ENCODE measurements at regions not wholly inside any gene's neighbourhood (a gene's known extent, or its start where the extent isn't known, plus 50 kb on each side); places are given as distances from the start of the nearest gene placed in this dataset.

DNA sequence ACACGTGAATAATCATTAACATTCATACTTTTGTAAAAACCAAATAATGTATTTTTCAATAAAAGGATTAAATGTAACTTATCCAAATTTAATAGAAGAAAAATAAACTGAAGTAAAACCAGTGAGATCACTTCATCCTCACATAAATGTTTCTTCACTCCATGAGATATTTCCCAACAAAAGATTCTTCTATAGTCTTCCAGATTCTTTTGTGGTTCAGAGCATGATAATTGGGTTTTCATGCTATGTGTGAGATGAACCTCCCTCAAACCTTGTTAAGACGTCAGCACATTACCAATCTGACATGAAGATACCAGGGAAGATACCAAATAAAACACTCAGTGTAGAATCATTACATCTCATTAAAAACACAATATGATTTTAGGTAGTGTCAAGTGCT lies 62.9 kb upstream of the OXGR1 start:
- no peak for DNase-seq

- peak; percentile 88 to 96 for DNase-seq
Observed at GRCh38 chr13:97058391-97058790, 64.1 kb upstream of the OXGR1 start.

DNA sequence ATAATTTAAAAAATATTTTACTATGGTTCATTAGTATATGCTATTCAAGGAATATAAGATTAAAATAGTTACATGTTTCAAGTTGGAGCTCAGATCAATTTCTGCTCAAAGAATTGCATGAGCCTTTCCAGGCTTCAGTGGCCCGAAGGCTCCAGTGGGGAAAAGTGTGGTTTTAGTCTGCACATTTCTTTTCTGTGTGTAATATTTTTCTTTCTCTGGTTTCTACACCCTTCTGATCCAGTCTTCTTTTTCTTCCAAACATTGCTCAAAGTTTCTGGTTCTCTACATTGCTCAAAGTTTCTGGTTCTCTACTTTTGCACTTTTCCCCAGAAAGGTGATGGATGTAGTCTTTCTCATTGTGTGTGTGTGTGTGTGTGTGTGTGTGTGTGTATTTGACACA lies 64.7 kb upstream of the OXGR1 start:
- DNase-seq: no peak

- no peak for DNase-seq
Observed at GRCh38 chr13:97067017-97067895, 73.0 kb upstream of the OXGR1 start.

GRCh38 chr13:97068151-97068550 lies 73.9 kb upstream of the OXGR1 start:
- no peak for DNase-seq

DNA sequence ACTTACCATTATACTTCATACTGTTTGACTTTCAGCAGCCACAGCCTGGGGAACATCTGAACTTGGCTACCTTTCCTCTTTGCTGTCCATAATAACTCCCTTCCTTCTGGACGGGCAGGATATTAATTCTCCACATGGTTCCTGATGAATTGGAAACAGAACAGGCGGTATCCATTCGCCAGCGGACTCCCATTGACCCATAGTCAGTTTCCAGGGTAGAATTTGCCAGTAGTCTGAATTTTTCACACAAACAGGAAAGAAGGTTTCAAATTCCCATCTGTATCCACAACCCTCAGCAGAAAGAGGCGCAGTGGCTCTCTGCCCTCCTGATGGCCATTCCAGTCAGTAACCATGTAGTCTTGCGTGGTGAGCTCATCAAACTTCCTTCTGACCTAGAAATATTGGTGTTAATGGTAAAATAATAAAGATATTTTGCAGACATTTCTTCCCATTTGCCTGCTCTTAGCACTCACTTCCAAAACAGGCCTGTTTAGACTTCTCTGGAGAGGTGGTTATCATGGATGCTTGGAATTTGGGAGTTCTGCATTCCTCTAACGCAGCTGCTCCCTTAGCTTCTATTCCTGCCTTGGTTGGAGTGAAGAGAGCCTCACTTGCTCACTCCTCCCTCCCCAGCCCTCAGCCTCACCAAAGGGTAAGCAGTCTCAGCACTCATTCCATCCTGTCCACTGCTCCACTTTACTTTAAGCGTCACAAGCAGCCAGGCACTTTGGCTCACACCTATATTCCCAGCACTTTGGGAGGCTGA lies 75.0 kb upstream of the OXGR1 start:
- DNase-seq: no peak

DNA sequence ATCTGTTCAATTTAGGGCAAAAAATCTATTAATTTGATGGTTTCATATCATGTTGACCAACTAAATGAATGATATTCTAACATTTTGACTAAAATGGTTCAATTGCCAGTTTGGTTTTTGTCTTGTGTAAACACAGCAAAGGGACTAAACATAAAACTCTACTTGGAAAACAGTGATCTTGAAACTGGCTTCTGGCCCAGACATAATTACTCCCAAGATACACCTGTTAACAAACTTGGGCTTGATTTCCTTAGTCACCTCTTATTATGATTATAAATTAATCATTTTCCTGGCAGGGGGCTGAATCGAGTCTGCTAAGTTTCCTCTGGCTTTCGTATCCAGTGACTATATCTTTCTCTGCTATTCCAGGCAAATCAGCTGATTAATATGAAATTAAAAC lies 78.0 kb upstream of the OXGR1 start:
- no peak for DNase-seq

DNA sequence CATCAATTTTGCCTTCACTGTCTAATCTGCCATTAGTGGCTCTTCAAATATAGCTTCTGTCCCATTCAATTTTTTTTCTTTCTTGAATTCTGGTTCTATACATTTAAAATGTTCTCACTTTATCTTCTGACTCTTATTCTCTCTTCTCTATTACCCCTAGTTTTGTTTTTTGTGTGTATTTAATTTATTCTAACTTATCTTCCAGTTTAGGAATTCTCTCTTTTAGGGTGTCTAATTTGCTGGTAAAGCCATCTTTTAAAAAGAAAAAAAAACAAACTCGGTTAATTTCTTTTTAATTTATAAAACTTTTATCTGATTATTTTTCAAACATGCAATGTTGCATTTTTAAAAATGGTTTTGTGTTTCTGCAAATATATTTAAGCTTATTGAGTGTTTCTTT lies 80.3 kb upstream of the OXGR1 start:
- no peak for DNase-seq

GRCh38 chr13:97076898-97077297 lies 82.6 kb upstream of the OXGR1 start:
- no peak for DNase-seq

- DNase-seq: no peak
Observed at GRCh38 chr13:97077341-97077740, 83.1 kb upstream of the OXGR1 start.

DNA sequence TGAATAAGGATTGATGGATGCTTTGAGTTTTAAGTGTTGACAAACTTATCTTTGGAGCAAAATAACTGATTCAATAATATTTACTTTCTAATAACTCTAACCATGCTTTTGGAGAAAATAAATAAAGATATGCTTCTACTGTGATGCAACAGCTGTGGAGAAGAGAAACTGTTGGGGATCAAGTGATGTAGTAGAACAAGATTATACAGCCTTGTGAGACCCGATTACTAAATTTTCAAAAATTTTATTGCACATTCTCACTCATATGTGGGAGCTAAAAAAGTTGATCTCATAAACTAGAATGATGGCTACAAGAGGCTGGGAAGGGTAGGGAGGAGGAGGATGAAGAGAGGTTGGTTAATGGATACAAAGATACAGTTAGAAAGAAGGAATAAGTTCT lies 85.5 kb upstream of the OXGR1 start:
- no peak for DNase-seq

DNA sequence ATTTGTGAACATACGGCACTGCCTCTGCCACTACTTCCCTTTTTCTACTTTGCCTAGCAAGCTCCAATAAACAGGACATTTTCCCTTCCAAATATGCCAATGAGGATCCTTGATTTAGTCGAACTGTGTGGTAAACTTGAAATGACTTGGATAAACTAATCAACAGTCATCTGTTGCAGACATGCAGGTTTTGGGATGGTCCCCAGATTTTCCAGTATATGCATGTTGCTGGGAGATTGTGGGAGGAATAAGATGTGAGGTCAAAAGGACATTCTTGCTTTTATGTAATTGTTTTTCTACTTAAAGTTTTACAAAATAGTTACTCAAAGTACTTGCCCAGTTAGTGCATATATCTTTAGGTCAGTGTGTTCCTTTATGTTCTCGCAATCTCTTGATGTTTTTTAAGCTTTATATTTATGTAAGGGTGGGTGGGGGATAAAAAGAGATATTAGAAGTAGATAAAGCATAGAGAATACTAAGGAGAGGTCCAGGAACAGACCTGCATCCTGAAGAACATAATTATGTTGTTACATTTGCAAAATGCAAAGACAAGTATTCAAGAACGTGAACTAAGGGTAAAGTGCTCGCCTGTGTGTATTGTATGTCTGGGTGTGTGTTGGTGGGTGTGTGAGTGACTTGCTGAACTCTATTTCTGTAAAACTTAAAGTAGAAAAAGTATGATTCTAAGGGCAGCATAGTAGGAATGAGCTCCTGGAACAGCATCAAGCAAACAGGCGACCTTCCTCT lies 88.4 kb upstream of the OXGR1 start:
- DNase-seq: no peak

- DNase-seq: no peak
Observed at GRCh38 chr13:97091196-97091595, 96.9 kb upstream of the OXGR1 start.

DNA sequence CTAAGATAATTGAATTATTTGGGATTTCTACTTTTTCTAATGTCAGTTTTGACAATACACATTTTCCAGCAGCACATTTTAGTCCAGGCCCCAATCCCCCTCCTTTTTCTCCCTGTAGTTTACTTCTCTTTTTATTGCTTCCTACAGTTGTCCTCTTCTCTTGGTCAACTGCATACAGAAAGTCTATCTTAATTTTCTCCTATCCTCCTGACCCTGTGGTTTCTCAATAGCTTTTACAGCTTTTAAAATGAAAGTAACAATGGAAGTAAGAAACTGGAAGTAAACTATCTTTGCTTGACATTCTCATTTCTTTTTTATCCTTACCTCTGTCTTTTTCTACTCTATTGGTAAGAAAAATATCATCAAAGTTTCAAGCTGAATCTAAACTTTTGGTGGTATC lies 106.5 kb upstream of the OXGR1 start:
- no peak for DNase-seq

GRCh38 chr13:97101912-97102708 lies 107.8 kb upstream of the OXGR1 start:
- DNase-seq: no peak

- DNase-seq: no peak
Observed at GRCh38 chr13:97106323-97106722, 112.0 kb upstream of the OXGR1 start.

DNA sequence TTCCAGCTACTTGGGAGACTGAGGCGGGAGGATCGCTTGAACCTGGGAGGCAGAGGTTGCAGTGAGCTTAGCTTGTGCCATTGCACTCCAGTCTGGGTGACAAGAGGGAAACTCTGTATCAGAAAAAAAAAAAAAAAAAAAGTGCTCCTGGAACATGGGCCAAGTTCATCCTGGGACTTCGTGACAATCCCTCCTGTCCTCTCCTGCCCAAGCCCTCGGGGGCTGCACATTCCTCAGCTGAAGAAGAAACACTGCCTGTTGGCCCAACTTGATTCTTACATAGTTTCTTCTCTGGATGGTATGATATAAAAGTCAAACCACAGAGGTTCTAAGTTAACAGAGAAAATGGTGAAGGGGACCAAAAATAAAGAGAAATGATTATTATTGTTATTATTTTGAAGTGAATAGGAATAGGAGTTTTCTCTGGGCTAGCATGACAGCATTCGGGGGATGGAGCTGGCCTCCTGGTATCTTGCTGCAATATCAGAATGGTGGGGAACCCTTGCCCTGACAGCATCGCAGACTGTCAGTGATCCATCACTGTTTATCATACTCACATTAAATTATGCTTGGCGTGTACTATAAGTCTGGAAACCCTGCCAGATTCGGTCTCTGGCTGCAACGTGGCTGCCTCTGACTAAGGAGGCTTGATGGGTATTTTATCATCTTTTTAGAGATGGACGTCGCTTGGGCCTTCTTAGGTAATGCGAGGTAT lies 113.7 kb upstream of the OXGR1 start:
- no peak for DNase-seq

- no peak for DNase-seq
Observed at GRCh38 chr13:97108530-97108900, 113.6 kb upstream of the MBNL2 start.

- DNase-seq: no peak
Observed at GRCh38 chr13:97109256-97109655, 112.9 kb upstream of the MBNL2 start.

DNA sequence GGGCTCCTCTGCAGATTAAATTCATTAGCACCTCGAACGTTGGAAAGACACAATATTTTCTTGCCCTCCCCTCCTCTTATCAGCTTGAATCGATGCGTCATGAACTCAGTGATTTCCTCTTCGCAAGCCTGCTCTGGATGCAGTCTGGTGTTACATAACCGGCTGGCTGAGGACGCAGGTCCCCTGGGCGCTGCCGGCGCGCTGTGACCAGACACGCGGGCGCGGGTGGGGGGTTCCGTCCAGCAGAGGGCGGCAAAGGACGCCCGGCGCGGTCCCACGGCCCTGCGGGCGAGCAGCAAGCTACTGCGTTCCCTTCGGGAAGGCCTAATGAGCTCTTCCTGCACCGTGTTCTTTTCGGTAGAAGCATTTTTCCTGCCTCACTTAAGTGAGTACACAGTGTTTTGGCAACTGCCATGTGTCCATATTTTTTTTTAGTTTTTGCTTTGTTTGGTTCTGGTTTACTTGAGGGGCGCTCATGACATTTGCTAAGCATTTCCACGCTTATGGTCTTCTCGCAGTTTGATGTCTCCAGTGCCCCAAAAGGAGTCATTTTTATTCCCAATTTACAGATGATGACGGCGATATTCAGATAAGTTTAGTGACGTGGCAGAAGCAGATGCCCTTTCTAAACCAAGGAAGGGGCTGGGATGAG lies 112.2 kb upstream of the MBNL2 start:
- DNase-seq: peak; percentile 55 to 84

DNA sequence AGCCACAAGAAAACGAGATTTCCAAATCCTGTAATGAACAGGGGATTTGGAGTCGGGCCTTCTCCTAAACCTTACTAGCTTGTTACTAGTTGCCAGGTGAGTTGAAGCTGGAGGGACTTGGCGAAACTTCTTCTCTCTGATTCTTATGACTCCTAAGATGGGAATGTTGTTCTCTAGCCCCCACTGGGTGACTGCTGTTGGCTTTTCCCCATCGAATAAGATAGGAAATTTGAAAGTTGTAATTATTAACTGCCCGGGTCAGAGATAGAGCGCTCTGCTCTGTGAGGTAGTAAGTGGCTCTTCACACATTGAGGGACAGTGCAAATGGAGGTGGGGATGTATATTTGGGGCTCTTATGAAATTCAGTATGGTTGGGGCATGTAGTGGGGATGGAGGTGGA lies 111.2 kb upstream of the MBNL2 start:
- no peak for DNase-seq

DNA sequence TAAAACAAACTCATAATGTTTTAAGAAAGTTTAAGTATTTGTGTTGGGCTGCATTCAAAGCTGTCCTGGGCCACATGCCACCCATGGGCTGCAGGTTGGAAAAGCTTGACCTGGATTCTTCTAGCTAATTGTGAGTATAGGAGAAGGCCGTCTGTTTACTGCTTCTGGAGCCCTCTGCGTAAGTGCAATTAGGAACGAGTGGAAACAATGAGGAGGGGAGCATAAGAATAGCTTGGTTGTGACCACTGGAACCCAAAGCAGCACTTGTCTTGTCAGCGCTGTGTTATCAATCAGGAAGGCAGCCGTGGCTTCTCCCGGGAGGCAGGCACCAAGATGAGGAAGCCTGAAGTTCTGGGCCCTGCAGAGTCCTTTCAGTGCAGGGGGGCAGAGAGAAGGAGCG lies 110.4 kb upstream of the MBNL2 start:
- DNase-seq: no peak

Data from NCI-H524 (cell line).